ENCODE measurements at regions not wholly inside any gene's neighbourhood (a gene's known extent, or its start where the extent isn't known, plus 50 kb on each side); places are given as distances from the start of the nearest gene placed in this dataset.

- TF ChIP-seq POLR2AphosphoS5 (IDR thresholded peaks at IDR 0.05), result no peak
- no peak for TF ChIP-seq EP300 (IDR thresholded peaks at IDR 0.05)
- TF ChIP-seq CTCF (IDR thresholded peaks at IDR 0.05), result no peak
- TF ChIP-seq POLR2A (IDR thresholded peaks at IDR 0.05), result no peak
Measured at GRCh38 chr11:92557879-92558278, 333.3 kb downstream of the FAT3 start.

Data from stomach (tissue), 4 donors.